ELF-1 (cell line): ENCODE measurements at regions not wholly inside any gene's neighbourhood (a gene's known extent, or its start where the extent isn't known, plus 50 kb on each side); places are given as distances from the start of the nearest gene placed in this dataset.
A peak's percentile ranks its signal among the peaks of the same experiment; 100 is the strongest.
"Not testable (repeated sequence)": the region's sequence is repeated elsewhere in the genome, so short reads cannot be mapped to it uniquely, and the experiment has no call there.

Experiments
- DNase-seq: peaks from one replicate; pipeline ENCODE4 v3.0.0-alpha.2; 2016; ENCODE audit warnings: low read depth, low spot score

DNA sequence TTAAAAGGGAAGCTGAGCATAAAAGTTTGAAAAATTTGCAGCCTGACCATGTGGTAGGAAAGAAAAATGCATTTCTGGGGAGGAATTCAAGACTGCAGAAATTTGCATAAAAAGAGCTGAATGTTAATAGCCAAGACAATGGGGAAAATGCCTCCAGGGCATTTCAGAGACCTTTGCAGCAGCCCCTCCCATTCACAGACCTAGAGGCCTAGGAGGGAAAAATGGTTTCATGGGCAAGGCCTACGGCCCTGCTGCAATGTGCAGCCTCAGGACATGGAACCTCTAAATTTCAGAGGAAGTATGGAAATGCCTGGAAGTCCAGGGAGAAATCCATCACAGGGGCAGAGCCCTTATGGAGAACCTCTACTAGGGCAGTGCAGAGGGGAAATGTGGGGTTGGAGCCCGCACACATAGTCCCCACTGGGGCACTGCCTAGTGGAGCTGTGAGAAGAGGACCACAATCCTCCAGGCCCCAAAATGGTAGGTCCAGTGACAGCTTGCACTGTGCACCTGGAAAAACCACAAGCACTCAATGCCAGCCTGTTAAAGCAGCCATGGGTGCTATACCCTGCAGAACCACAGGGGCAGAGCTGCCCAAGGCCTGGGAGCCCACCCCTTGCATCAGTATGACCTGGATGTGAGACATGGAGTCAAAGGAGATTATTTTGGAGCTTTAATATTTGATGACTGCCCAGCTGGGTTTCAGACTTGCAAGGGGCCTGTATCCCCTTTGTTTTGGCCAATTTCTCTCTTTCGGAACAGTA is 243.8 kb downstream of the DNAJB9 start:
- DNase-seq, result peak; percentile 26

DNA sequence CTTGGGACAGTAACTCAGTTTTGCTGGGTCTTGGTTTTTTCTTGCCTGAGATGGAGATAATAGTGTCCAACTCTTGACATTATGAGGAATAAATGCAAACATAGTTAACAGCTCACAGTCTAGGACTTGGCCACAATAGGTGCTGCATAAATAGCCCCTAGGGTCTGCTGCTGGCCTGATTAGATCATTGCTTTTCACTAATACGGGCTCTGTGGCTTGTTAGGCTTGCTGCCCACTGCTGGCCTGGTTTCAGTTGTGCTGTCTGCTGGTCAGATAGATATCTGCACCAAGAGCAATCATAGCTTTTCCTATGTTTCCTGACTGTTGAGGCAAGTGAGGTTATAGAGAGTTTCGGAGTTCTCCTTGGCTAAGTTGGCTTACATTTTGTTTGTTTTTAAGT is 246.1 kb downstream of the DNAJB9 start:
- no peak for DNase-seq

DNA sequence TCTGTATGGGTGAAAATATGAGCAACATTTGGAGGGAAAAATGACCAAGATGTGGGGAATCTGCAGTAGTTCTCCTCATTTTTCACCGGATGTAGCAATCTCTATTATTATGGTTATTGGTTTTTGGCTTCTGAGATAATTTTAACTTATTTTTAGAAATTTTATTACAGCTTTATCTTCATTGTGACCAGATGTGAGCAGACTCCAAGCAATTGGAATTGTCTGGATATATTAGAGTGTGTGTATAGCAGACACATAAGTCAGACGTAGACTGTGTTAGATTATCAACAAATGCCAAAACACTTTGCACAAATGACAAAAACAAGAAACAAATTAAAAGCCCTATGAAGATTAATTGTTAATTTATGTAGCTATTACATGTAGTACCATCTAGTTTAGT is 249.1 kb downstream of the DNAJB9 start:
- no peak for DNase-seq

DNA sequence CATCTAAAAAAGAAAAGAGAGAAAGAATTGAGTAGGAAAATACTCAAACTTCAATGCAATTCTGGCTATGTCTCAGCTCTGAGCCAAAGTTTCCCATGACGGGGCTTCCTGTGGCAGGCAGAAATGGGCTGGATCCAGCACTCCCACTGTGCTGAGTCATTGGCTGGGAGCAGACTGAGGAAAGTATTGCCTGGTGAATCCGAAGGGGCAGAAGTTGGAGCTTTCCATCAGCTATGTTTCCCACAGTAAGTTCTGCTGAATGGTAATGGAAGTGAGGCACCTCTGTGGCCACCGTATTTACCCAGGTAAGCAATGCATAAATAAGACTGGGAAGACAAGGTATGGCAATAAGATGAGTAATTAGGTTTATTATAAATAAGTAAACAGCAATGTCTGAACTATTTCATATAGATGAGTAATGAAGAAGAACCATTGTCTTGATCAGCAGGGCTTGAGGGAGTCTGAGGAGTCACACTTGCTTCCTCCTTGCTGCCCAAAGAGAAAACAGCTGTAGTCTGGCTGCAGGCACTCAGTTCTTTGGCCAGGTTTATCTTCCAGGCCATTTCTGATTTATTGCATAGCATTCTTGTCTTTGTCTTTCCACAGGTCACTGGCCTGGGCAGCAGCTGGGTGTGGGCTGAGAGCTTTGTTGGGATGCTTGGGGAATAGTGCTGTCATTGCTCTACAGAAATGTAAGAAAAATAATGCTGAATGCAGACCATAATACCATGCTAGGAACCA is 255.3 kb downstream of the DNAJB9 start:
- DNase-seq, result no peak

DNA sequence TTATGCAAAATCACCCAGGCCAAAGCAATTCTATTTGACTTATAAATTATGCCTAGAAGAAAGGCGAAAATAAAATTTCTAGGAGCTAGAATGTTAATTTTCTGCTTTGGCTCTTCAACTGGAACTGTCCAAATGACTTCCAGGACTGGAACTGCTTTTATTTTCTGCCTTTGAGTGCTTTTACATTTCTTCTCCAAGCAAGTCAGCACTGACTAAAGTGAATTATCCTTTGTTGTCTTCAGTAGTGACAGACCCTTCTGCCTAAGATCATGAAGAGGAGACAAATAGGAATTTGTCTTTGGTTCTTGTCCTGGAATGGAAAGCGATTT is 255.9 kb downstream of the DNAJB9 start:
- DNase-seq, result no peak

DNA sequence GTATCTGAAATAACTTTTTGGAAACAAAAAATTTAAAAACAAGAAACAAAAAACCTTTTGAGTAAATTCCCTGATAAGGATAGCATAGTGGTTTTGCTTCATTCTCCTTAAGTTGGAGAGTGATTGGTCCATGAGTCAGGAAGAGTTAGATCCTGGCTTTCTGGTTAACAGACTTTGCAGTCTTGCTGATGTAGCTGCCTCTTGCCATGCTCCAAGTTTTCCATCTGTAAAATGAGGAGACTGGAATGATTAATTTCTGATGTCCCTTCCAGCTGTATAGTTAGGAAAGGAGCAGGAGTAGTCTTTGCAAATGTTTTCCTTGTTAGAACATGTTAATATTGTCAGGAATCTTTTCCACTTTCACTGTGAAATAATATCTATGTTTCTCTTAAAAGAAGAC is 266.6 kb downstream of the DNAJB9 start:
- no peak for DNase-seq

DNA sequence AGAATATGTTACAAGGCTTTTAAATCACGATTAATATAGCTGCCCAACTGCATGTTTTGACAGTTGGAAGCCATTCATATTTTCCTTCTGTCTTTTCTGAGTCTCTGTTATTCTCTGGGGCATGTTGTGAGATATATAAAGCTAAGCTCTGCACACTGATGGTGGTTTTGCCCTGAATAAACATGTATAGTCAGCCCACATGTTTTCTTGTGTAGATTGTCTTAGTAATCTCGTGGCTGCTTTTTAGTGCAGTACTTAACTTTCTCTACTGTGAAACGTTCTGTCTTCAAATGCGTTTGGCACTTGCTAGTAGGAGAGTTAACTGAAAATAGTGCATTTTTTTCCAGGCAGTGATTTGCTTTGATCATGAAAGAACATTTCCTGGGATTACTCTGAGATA is 268.5 kb downstream of the DNAJB9 start:
- DNase-seq, result no peak

DNA sequence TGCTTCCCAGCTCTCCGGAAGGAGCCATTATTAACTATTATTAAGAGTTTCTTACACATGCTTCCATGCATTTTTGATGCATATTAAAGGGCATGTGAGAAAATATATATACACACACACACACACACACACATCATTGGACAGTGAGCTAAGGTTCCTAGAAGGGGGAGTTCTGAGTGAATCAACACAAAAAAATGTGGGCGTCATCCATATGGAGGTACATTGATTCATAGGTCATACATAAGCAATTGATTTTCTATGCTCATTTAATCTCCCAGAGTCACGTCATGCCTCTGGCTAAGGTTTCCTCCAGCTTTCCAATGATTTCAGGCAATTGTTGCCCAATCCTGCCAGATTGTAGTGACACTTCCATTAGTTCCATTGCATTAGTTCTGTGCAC is 269.4 kb downstream of the DNAJB9 start:
- DNase-seq, result no peak

DNA sequence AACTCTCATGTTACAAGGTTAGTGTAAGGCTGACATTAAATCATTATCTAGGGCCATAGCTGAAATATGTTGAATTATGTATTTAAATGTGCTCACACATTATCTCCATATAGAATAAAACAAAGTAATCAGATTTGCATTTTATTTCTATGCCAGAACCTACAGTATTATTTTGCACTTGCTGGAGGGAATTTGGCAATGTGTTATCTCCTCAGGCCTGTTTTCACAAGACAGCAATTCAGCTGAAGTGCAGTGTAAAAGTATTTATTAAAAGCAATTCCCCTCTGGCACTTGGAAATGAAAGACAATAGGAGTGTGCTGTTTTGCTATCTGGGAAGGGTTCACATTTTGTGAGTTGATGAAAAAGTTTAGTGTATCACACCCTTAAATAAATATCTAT is 276.3 kb downstream of the DNAJB9 start:
- no peak for DNase-seq

DNA sequence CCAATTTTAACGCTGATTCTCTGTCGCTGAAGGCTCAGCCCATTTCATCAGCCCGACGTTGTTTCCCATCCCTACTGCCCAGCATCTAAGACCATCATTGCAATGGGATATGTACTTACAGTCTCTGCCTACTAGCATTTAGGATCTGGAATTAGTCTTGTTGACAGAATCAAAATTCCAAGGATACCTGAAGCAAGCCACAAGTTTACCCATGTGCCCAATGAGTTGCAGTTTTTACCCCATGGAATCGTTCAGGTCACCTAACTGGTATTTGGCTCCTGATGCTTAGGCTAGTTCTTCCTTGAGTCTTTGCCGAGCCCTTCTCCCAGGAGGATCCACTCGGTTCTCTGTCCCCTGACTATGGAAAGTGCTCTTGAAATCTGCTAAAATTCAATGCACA is 276.8 kb downstream of the DNAJB9 start:
- DNase-seq, result peak; percentile 21

DNA sequence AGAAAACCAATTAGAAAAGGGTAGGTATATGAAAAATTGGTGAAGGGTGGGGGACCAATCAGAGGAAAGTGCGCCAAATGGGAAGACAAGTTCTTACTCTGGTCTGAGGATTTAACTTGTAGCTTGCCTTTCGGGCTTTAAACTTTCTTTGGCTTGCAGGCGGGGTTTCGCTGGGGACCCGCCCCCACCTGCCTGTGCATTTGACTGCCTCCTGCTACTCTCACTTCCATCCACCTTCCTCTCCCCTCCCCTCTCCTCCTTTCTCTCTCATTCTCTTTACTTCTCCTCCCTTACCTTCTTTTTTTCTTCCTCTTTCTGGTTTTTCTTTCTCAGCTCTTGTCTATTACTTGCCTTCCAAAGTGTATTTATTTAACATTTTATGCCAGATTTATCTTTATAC is 278.8 kb downstream of the DNAJB9 start:
- no peak for DNase-seq

DNA sequence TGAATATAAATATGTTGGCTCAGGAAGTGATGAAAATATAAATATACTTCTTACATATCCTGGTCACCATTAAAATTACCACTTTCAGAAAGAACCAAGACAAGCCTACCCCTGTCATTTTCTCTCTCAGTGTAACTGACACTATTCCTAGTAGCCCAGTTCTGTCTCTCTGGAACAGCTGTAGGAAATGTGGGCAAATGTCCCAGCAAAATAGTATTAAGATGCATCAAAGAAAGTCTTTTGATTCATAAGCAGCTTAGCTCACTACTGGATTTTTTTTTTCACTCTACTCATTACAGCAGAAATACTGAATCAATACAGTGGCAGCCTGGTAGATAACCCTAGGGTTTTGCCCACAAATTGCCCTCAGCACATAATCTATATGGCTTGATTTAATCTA is 290.9 kb downstream of the DNAJB9 start:
- DNase-seq, result no peak

DNA sequence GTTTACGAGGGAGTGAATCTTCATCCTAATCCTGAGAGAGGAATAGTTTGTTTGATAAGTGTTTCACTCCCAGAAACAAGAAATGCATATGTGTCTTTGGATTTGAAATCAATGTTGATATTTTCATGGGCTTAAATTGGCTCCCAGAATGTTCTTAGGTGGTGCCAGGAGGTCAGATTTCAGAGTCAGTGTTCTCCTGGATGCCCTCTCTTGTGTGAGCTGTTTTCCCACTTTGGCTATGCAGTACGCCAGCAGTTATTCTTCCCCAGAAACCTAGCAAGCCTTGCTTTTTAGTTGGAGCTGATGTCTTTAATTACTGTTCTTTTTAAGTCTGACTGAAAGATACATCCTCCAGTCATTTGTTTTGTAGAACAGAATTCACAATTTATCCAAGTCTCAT is 291.4 kb downstream of the DNAJB9 start:
- no peak for DNase-seq

DNA sequence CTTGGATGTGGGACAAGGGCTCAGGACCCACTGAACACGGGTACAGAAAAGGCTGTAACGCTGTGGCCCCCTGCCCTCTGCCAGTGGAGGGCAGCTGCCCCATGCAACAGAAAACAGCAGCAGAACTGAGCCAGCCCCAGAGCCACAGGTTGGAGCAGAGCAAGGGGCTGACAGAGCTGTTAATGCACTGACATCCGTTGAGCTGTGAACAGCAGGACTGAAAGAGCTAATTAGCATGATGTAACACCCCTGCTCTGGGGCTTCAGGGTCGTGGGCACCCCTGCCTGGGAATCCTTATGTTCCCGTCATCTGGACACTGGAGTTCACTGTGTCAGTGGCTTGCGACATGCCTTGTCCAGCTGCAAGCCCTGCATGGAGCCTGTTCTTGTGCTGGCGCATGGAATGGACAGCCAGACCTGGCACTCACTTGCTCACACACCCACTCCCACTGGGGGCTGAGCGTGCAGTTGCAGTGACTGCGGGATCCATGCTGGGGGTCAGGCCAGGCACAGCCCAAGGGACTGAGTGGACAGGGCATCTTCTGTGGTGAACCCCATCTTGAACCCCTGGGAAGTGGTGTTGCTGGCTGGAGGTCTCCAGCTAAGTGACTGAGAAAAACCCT is 293.7 kb downstream of the DNAJB9 start:
- DNase-seq, result no peak

DNA sequence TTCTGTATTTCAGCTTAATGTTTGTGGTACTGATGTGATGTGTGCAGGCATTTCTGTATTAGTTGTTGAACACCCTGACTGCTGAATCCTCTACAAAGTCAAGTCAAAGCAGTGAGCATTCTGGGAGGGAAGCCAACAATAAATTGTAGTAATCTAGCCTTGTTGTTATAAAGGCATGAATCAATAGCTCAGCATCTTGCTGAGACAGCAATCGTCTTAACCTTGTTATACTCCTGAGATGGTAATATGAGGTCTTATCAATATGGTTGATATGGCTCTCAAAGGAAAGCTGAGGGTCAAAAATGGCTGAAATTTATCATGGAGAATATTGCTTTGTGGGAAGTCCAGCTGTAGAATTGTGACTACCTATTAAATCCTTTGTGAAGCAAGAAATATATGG is 299.4 kb downstream of the DNAJB9 start:
- DNase-seq, result no peak

DNA sequence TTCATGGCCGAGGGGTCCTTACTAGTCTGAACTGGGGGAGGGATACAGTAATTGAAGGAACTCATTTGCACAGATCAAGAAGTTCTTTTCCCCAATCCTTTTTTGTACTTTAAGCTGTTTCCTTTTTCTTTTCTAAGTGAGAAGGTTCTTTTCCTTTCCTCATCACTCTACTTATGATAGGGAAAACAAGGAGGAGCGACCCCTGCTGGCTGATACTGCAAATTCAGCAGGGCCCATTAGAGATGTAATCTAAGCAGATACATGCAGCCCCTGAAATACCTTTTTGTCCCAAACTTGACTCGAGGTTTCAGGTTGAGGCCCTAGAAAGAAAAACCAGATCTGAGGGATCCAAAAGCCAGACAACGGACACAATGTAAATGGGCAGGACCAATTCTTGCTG is 305.5 kb downstream of the DNAJB9 start:
- DNase-seq, result peak; percentile 20

DNA sequence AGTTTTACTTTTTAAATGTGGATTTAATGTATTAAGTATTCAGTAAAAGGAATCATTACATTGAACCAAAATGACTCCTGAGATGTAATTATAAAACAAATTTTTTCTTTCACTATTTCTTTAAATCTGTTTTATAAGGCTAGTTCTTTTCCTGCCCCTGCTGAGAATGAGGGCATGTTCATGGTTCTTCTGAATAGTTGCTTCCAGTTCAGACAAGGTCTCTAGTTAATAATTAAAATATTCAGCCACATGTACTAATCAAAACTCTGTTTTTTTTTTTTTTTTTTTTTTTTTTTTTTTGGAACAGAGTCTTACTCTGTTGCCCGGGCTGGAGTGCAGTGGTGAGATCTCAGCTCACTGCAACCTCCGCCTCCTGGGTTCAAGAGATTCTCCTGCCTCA is 321.2 kb downstream of the DNAJB9 start:
- no peak for DNase-seq

DNA sequence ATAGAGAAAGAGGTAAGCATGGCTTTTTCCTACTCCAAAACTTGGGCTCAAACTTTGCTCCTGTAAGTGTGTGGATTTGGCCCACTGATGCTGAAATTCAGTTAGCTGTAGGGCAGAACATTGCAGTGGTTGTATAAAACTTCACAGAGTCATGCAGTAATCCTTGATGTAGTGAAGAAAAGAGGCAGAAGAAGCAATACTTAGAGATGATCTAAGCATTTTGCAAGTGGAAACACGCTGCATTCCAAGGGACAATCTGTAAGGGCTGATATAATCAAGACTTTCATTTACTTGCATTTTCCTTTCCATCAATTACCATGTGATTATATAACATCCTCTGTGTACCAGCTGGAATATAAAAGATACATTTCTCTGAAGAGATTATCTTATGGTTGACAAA is 338.8 kb downstream of the DNAJB9 start:
- no peak for DNase-seq

DNA sequence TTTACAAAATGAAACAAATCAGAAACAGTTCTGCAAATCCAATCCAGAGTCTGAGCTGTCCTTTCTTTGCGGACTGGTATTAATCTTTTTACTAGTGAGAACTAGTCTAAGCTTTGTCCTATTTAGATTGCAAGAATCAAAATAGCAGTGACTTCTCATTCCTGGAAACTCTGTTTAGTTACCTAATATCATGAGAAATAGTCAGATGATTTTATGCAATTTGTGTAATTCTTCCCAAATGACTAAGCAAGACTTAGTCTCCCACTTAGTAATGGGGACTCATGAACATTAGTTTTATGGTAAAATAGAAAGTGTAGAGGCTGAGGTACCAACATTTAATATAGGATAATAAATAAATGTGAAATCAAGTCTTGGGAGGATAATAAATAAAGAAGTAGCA is 341.3 kb downstream of the DNAJB9 start:
- no peak for DNase-seq

DNA sequence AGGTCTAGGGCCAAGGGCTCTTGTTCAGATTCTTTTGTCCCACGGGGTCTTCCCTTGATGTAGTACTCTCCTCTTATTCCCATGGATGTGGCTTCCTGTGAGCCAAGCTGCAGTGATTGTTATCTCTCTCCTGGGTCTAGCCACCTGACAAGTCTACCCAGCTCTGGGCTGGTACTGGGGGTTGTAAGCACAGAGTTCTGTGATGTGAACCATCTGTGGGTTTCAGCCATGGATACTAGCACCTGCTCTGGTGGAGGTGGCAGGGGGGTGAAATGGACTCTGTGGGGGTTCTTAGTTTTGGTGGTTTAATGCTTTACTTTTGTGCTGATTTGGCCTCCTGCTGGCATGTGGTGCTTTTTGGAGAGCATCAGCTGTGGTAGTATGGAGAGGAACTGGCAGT is 350.8 kb downstream of the DNAJB9 start:
- DNase-seq, result no peak

DNA sequence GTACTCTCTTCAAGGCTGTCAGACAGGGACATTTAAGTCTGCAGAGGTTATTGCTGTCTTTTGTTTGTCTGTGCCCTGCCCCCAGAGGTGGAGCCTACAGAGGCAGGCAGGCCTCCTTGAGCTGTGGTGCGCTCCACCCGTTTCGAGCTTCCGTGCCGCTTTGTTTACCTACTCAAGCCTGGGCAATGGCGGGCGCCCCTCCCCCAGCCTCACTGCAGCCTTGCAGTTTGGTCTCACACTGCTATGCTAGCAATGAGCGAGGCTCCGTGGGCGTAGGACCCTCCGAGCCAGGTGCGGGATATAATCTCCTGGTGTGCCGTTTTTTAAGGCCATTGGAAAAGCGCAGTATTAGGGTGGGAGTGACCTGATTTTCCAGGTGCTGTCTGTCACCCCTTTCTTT is 373.4 kb downstream of the DNAJB9 start:
- not testable (repeated sequence) for DNase-seq

DNA sequence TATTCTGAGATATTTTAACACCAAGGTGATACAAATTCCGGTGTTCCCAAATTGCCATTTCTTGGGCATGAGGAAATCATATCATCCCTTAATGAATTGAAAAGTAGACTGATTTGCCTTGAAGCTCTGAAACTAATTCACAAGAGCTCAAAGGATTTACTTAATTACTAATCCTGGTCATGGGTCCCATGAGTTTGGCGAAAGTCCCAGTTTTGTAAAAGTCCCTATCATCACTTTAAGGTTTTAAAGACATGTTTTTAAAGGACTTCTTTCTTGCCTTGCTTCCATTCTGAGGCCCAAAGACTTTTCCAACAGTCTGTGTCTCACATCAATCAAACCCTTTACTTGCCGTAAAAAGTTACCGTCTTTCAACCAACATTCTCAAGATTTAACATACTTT is 377.9 kb downstream of the DNAJB9 start:
- DNase-seq, result no peak

DNA sequence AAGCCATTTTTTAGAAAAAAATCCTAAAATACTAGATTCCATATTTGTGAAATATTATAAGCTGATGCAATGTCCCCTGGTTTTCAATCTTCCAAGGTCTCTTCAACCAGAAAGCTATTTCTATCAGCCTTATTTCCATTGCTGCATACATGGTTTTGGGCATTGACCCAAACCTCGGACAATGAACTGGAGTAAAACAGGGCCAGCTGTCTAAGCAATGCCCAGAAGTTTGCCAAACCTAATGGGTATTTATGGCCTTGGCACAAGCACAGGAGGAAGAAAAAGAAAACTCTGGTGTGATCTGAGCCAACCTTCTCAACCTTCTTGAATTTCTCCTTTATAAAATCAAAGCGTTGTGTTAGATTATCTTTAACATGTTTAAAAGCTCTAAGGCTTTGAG is 402.3 kb downstream of the DNAJB9 start:
- no peak for DNase-seq
